GM19438 (cell line): ENCODE measurements at regions not wholly inside any gene's neighbourhood (a gene's known extent, or its start where the extent isn't known, plus 50 kb on each side); places are given as distances from the start of the nearest gene placed in this dataset.

Source experiments
- ATAC-seq: cut with Tn5 transposase; IDR thresholded peaks from one replicate; pipeline ENCODE4 v1.9.1; 2021; ENCODE audit warnings: low read depth; ENCODE audit not compliant: unreplicated experiment

DNA sequence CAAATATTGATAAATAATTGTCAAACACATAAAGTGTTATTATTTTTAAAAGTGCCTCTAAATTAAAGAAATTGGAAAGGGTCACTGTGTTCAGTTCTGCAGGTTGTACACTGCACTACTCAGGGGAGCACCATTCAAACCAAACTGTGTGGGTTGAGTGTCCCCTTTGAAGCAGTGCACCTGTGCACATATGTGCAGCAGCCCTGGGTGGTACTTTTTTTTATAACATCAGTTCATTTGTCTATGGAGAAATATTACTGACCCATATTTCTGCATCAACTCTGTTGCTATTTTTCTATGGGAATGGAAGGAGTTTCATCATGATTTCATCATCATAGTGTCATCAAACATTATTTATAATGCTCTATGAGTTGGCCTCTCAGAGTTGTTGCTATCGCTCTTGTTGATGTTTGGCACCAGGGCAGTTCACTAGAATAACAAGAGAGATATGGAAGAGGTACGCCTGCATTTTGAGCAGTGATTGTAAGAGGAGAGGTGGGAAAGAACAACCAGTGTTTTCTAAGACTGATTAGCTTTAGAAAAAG lies 457.6 kb downstream of the TFAP2A start:
- ATAC-seq = no peak

DNA sequence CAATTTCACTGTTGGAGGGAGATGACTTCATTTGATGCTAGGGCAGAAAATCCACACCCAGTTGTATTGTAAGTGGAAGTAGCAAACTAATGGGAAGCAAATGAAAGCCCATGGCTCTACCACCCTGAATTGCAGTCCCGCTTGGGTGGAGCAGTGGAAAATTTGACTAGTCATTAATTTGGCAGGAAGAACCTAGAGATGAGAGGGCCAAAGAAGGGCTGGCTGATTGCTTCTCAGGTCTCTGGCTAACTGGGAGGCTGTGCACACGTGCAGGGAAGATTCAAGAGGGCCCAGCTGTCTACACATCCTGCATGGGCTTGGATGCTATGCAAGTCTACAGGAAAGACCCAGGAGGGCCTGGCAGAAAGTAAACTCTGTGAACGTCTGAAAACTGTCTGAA lies 466.2 kb downstream of the TFAP2A start:
- no peak for ATAC-seq

DNA sequence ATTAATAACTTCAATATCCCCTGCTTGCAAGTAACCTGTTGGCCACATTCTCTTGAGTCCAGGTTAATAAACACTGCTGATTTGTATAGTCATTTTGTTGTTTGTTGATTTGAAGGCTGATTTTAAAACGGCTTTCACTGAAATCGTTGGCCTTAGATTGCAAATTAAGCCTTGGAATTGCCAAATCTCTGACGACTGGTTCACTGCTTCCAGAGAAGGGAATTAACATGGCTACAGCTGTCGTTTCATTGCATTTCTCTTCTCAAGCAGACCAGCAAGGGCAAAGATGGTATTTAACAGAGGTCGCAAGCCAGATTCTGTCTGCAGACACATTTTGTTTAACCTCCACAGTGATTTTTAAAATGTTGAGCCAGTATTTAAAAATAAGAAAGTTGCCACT lies 470.9 kb downstream of the TFAP2A start:
- ATAC-seq = no peak

DNA sequence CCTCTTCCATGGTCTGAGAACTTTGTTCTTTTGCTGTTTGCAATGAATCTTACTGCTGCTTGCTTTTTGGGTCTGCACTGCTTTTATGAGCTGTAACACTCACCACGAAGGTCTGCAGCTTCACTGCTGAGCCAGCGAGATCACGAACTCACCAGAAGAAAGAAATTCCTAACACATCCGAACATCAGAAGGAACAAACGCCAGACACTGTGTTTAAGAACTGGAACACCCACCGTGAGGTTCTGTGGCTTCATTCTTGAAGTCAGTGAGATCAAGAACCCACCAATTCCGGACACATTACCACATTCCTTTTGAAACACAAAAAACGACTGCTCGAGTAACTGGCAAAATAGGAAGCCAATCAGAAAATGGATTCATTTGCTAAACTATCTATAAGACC lies 471.8 kb downstream of the TFAP2A start:
- no peak for ATAC-seq

DNA sequence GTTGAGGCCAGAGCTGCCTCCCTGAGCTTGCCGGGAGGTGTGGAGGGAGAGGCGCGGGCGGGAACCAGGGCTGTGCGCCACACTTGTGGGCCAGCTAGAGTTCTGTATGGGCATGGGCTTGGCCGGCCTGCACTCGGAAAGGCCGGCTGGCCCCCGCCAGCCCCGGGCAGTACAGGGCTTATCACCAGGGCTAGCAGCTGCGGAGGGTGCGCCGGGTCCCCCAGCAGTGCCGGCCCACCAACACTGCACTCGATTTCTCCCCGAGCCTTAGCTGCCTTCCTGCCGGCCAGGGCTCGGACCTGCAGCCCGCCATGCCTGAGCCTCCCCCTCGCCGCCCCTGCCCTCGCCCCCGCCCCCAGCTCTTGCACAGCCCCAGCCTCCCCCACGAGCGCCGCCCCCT lies 472.7 kb downstream of the TFAP2A start:
- ATAC-seq = no peak

DNA sequence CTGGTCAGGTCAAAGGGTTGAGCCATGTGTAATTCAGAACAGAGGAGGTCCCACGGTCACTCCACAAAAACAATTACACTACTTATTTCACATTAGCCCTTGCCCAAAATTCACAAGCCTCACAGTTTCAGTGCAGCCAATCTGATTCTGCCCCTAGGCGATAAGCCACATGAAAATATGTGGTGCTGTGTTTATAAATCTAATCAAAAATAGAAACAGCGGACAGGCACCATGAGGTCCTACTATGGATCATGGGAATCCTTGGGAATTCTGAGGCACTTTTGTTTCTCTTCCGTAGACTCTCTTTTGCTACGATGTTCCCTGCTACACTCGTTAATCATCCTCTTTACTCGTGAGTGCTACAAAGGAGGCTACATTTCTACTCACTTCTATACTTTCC lies 476.1 kb downstream of the TFAP2A start:
- no peak for ATAC-seq

DNA sequence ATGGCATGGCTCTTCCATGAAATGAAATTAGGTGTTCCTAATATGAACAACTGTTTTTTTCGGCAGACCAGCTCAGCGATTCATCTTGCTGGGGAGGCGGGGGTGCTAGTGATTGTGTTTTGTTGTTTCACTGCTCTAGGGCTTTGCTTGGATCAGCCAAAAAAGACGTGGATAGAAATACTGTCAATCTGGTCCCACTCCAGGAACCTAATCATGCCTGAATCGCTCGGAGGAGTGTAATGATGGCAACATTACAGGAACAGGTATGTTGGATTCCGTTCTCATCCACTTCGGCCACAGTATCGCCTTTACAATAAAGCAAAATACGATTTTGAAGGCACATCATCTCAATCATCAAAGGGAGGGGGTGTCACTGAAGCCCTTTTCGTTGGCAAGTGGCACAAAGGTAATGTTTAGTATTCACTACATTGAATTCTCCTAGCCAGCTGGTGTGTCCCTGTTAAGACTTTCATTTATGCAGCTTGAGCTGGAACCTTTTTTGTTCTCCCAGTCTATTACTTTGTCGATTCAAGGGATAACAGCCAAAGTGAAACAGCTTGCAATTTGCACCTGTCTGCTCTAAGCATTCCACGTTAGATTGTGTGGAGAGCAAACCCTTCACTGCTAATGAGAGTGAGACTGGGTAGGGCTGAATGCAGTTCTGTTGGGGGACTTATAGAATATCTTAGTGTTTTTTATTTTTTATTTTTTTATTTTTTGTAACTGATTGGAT lies 477.7 kb downstream of the TFAP2A start:
- no peak for ATAC-seq

DNA sequence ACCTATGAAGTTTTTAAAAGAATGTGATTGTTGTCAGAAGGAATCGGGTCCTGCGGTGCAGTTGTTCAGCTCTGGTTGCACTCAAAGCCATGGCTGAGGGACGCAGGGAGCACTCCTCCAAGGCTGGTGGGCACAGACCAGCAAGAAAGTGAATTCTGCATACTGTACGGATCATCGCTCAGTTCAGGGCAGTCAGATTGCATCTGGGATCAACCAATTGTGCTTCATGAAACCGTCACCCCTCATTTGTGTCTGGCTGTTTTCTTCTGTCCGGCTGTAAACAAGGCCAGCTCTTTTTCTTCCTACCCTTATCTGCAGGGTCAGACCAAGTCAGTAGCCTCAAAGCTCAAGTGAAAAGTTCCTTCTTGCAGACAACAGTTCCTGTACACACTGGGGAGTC lies 478.3 kb downstream of the TFAP2A start:
- no peak for ATAC-seq

DNA sequence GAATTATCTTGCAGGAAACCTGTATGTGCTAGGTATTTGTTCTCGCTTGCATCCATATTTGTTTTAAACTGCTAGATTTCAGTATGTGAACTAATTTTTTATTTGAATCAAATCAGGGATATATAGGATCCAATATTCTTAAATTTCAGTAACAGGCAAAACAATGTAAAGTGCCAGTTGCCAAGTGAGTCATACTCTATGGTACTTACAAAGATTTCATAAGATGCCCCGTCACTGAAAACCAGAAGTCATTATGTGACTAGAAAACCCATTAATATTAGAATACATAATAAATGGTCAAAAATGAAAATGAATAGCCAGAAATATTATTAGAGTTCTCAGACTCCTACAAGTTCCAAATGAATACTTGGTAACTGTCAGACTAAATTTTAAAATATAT lies 481.2 kb downstream of the TFAP2A start:
- ATAC-seq = no peak

DNA sequence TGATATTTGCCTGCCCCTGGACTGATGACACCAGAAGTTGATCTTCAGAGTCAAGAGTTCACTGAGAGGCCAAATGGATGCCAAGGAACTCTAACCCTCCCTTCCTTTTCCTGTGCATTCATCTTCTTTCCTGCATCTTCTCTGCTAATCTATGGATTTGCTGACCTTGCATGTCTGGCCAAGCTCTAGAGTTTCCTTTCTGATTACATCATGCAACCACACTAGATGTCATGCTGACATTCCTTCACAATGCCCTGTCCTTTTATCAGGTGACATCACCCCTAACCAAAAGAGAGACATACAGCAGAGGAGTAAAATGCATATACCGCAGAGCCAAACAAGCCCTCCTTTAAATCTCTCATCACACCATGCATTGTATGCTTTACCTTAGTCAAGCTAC lies 487.6 kb downstream of the TFAP2A start:
- no peak for ATAC-seq

DNA sequence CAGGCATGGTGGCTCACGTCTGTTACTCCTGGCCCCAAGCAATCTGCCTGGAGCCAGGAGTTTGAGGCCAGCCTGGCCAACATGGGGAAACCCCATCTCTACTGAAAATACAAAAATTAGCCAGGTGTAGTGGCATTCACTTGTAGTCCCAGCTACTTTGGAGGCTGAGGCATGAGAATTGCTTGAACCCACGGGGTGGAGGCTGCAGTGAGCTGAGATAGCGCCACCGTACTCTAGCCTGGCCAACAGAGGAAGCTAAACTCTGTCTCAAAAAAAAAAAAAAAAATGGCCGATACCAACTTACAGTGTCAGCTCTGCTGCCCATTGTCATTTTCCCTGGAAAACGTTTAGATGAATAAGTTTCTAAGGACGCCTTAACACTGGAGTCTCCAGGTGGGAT lies 489.9 kb downstream of the TFAP2A start:
- ATAC-seq = no peak

DNA sequence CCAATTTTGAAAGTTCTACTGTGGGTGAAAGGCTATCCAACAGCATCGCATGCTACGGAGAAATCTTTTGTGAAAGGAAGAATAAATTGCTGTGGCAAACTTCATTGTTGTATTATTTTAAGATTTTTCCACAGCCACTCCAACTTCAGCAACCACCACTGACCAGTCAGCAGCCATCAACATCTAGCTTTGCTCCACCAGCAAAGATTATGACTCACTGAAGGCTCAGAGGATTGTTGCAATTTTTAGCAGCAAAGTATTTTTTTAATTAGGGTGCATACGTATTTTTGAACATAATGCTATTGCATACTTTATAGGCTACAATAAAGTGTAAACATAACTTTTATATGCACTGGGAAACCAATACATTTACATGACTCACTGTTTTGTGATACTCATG lies 493.5 kb downstream of the TFAP2A start:
- no peak for ATAC-seq

DNA sequence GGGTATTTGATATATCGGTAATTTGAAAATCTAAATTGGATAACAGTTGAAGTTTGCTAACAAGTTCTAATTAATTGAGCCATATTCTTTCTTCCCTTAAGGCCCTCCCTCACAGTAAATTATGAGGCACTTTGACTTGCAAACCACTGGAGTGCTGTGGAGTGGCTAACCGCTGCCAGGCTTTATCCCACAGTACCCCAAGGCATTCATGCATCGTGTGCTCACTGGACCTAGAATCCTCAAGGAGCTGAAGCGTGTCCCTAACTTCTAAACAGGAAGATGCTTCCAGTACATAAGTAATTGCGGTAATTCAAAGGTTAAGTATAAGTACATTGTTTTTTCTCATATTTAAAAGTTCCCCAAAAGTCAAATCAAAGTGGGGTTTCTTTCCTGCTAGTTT lies 499.9 kb downstream of the TFAP2A start:
- ATAC-seq = no peak

DNA sequence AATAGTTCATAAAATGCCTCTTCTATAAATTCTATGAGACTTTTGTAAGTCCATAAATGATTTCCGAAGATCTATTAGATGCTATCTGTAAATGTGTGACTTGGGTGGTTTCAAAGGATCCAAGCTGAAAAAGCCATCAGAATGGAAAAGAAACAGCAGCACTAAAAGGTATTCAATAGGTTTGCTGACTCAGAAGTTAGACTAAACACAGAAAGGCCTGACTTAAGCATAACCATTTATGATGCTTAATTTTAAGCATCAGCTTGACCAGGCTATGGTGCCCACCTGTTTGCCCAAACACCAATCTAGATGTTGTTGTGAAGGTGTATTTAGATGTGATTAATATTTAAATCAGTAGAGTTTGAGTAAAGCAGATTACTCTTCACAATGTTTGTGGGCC lies 513.5 kb downstream of the TFAP2A start:
- no peak for ATAC-seq

DNA sequence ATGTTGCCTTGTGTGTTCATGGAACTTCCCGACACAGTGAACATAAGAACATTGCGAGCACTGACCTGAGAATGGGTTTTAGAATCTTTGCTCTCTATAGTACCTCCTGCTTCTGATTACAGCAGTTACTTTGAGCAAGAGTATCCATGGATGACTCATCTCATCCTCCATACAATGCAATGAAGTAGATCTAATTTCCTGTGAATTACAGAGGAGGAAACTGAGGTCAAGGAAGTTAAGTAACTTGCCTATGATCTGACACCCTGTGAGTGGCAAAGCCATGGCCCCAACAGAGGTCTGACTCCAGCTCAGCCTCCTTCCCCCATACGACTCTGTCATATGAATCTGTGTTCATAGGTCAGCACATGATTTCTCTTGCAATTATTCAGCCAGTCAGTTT lies 518.1 kb downstream of the TFAP2A start:
- ATAC-seq = no peak

DNA sequence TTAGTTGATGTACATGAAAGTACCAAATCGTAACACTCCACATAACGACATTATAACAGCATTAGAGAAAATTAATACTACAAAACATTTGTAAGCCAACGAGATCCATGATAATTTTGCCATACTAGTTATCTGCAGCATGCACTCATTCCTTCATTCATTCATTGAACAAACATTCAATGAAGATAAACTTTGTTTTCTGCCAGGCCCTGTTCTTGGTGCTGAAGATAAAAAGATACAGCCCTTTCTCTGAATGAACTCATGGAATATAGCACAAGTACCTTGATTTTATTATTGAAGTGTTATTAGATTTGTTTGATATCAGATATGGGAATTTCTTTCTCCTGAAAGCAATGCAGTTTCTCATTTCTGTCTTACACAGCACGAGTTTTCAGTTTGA lies 524.0 kb downstream of the TFAP2A start:
- no peak for ATAC-seq

DNA sequence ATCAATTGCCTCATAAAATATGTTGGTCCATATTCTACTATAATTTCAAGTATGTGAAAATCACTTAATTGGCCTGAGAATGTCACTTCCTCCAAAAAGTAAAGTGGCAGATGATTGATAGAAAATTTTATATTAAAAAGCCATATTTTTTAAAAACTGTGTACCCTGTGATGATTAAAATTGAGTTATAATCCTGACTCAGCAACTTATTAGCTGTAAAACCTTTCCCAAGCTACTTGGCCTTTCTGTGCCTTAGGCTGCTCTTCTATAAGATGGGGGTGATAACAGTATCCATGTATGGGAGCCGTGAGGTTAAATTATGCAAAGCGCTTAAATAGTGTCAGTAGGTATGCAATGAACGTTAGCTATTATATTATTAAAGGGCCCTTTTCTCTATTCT lies 524.4 kb downstream of the TFAP2A start:
- ATAC-seq = no peak

DNA sequence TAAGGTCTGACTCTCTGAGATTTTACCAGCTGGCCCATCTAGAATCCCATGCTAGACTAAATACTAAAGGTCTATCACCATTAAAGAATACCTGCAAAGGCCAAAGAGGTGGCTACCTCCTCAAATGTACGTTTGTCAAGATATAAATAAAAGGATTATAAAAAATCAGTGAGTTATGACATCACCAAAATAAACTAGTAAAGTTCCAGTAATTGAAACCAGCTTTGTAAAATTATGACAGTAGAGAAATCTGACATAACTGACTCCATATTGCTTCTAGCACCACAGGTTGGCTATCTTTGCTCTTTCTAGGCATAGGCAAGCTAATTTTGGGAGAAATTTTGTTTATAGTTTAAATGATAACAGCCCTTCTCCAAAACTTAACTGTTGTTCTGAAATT lies 536.3 kb downstream of the TFAP2A start:
- no peak for ATAC-seq

DNA sequence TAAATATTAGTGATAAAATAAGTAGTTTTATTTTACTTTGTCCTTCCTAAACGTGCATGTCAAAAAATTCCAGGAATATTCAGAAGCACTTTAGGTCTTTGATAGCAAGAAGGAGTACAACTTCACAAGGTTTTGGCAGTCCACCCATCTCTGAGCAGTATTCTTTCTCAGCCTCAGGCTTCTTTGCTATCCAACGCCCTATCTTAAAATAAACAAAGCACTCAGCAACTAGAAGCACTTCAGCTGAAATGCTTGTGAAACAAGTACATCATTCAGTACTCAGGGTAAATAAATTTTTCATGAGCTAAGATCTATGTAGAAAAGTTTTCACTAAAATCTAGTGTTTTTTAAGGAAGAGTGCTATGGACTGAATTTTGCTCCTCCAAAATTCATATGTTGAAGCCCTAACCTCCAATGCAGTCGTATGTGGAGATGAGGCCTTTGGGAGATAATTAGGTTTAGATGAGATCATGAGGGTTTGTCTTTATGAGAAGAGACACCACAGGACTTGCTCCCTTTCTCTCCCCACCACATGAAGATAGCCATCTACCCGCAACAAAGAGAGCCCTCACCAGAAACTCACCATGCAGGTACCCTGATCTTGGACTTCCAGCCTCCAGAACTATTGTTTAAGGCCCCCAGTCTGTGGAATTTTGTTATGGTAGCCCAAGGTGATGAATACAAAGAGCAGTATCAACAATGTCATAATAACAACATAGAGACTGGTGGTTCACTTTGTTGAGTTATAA lies 539.1 kb downstream of the TFAP2A start:
- no peak for ATAC-seq

DNA sequence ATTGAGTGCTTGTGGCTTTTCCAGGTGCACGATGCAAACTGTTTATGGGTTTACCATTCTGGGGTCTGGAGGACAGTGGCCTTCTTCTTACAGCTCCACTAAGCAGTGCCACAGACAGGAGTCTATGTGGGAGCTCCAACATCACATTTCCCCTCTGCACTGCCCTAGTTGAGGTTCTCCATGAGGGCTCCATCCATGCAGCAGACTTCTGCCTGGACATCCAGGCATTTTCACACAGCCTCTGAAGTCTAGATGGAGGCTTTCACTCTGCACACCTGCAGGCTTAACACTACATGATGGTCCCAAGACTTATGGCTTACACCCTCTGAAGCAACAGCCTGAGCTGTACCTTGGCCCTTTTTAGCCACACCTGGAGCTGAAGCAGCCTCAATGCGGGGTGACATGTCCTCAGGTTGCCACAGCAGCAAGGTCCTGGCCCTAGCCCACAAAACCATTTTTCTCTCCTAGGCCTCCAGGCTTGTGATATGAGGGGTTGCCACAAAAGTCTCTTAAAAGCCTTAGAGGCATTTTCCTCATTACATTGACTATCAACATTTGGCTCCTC lies 552.2 kb downstream of the TFAP2A start:
- no peak for ATAC-seq

DNA sequence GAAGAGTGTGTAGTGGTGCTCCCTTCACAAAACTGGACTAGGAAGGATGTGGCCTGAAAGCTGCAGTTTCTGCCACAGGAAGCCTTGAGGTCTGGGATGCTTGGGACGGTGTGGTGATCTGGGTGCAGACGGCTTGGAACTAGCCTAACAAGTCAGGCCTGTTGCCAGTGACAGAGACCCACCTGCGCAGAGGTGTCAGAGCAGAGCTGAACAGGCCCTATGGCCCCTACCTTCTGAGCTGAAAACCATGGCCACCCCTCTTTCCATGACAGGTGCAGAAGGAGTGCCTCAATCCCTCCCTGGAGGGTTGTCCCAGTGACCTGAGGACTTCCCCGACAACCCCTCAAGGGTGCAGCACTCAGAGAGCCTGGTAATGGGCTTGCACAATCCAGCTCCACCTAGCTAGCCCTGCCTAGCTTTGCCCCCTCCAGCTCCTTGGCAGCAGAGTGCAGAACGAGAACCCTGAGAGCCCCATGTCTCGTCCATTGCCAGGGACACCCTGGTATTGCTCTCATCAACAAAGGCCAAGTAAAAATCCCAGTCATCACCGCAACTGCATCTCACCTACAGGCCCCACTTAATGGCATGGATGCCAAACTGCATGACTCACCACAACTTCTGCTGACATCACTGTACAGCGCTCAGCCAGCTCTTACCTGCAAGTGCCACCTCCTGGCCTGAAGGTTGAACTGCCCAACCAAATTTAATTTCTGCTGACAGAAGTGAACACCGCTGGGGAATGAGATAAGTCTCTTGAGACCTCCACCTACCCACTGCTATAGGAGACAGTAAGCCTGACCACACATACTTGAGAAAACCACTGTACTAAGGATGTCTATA lies 563.1 kb downstream of the TFAP2A start:
- no peak for ATAC-seq
